Heart left ventricle (tissue), 13 donors: ENCODE measurements at regions not wholly inside any gene's neighbourhood (a gene's known extent, or its start where the extent isn't known, plus 50 kb on each side); places are given as distances from the start of the nearest gene placed in this dataset.

Experiments
- POLR2A ChIP-seq, 2 donors: fragments of 450-650 bp; IDR thresholded peaks; one replicate each; pipeline ENCODE4 v1.6.1; 2017; ENCODE audit warnings: antibody characterized with exemption in 2 of 2, mild to moderate bottlenecking in 2 of 2, moderate library complexity in 2 of 2
- TF ChIP-seq, protein P1 (sequence below), 12 donors: fragments of 200-600 bp; sonication (generic) in 4 of 12; IDR thresholded peaks; one replicate each; pipeline versions ENCODE4 v1.5.0 to v1.8.0; 2018 to 2022; ENCODE audit warnings: antibody characterized with exemption in 12 of 12, mild to moderate bottlenecking in 5 of 12
- donor health status: ischemic (EF 13 %, LVEDD 7.1; RV severe dilation, severe dysfunction).
- donor health status: DM: no; HTN: yes; CAD: no.
- donor health status: DM: no; HTN: no; CAD: no.
- donor health status: ischemic (EF 25% LVEDD 6.9; RV normal size, moderate dysfunction).
- donor health status: ischemic (EF 25% LVEDD 5.7; RV mildly dilated, moderate dysfunction).
- donor health status: ischemic (EF 35%, LVEDD 5.7; RV mildly dilated, moderate dysfunction).
- donor health status: nonischemic (EF 11% LVEDD 7.7; RV severe dilation, severe dysfunction).
- donor health status: DM: yes; HTN: yes; CAD: no.
- donor health status: PGD.
- donor health status: ischemic (EF 29% LVEDD 5.4; RV normal size, mild dysfunction).
- donor health status: nonischemic (EF 23%, LVEDD 6.1; RV moderate dilation, normal function).

DNA sequence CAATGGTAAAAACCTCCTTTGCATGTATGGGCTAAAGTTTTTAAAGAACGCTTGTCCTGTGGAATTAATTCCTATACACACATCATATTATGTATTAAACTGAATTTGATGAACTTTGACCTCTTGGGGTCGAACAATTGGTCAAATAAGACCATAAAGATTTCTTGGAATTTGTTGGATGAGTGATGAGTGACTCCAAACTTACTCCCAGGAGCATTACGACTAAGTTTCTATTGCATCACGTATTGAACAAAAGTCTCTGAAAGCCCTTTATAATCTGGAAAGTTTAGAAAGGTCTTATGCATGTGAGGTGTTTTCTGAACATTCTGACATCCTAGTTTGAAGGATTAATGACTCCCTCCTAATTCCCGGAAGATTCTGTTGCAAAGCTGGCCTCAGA lies 126.9 kb upstream of the BMP5 start:
- TF ChIP-seq, protein P1, sequence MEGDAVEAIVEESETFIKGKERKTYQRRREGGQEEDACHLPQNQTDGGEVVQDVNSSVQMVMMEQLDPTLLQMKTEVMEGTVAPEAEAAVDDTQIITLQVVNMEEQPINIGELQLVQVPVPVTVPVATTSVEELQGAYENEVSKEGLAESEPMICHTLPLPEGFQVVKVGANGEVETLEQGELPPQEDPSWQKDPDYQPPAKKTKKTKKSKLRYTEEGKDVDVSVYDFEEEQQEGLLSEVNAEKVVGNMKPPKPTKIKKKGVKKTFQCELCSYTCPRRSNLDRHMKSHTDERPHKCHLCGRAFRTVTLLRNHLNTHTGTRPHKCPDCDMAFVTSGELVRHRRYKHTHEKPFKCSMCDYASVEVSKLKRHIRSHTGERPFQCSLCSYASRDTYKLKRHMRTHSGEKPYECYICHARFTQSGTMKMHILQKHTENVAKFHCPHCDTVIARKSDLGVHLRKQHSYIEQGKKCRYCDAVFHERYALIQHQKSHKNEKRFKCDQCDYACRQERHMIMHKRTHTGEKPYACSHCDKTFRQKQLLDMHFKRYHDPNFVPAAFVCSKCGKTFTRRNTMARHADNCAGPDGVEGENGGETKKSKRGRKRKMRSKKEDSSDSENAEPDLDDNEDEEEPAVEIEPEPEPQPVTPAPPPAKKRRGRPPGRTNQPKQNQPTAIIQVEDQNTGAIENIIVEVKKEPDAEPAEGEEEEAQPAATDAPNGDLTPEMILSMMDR (IDR thresholded peaks at IDR 0.05): no peak
- TF ChIP-seq POLR2A (IDR thresholded peaks at IDR 0.05): no peak
